Osteocyte (in vitro differentiated cells): ENCODE measurements at regions not wholly inside any gene's neighbourhood (a gene's known extent, or its start where the extent isn't known, plus 50 kb on each side); places are given as distances from the start of the nearest gene placed in this dataset.

Source experiments
- DNase-seq: peaks from one replicate; pipeline ENCODE4 v3.0.0; 2021; ENCODE audit warnings: mixed read lengths; ENCODE audit not compliant: unreplicated experiment; ENCODE audit errors: extremely low spot score
- H3K27ac Mint-ChIP-seq: one replicate; pipeline ENCODE4 v1.8.0; 2021; ENCODE audit warnings: mild to moderate bottlenecking, mixed read lengths; ENCODE audit not compliant: unreplicated experiment
- H3K27me3 Mint-ChIP-seq: one replicate; pipeline ENCODE4 v1.8.0; 2021; ENCODE audit warnings: mixed read lengths; ENCODE audit not compliant: unreplicated experiment
- H3K36me3 Mint-ChIP-seq: one replicate; pipeline ENCODE4 v1.8.0; 2021; ENCODE audit warnings: mixed read lengths; ENCODE audit not compliant: unreplicated experiment
- H3K4me1 Mint-ChIP-seq: one replicate; pipeline ENCODE4 v1.8.0; 2021; ENCODE audit warnings: mixed read lengths; ENCODE audit not compliant: unreplicated experiment
- H3K4me3 Mint-ChIP-seq: one replicate; pipeline ENCODE4 v1.8.0; 2021; ENCODE audit warnings: mild to moderate bottlenecking, moderate library complexity, mixed read lengths; ENCODE audit not compliant: unreplicated experiment
- H3K9me3 Mint-ChIP-seq: one replicate; pipeline ENCODE4 v1.8.0; 2021; ENCODE audit warnings: mixed read lengths; ENCODE audit not compliant: unreplicated experiment
- CTCF ChIP-seq: fragments of 200-600 bp; sonication (generic); IDR thresholded peaks from 2 replicates; pipeline ENCODE4 v1.5.0; 2021; ENCODE audit warnings: antibody characterized with exemption, mild to moderate bottlenecking, moderate library complexity

- no peaks in the 10 kb centered on the region for H3K27me3 Mint-ChIP-seq
- no peak overlapping the region for H3K27ac Mint-ChIP-seq
- no peaks in the 10 kb centered on the region for H3K36me3 Mint-ChIP-seq
- no peak for TF ChIP-seq CTCF
- no peak for DNase-seq
- no peaks in the 10 kb centered on the region for H3K4me1 Mint-ChIP-seq
- H3K4me3 Mint-ChIP-seq: no peak overlapping the region
- peaks cover 8% of the 10 kb centered on the region for H3K9me3 Mint-ChIP-seq
These were observed 123.9 kb upstream of the DCC start for GRCh38 chr18:52216109-52216508.

- TF ChIP-seq CTCF: no peak
- peaks cover 8% of the 10 kb centered on the region for H3K9me3 Mint-ChIP-seq
- H3K4me1 Mint-ChIP-seq: no peaks in the 10 kb centered on the region
- no peak overlapping the region for H3K27ac Mint-ChIP-seq
- H3K4me3 Mint-ChIP-seq: no peak overlapping the region
- DNase-seq: no peak
- no peaks in the 10 kb centered on the region for H3K27me3 Mint-ChIP-seq
- no peaks in the 10 kb centered on the region for H3K36me3 Mint-ChIP-seq
These were observed 123.3 kb upstream of the DCC start for GRCh38 chr18:52216666-52217065.

- DNase-seq: no peak
- no peak for TF ChIP-seq CTCF
- Mint-ChIP-seq H3K36me3 (no peaks in the 10 kb centered on the region), H3K4me3 (no peak overlapping the region), H3K27ac (no peak overlapping the region), H3K9me3 (peaks cover 7% of the 10 kb centered on the region), H3K27me3 (no peaks in the 10 kb centered on the region), H3K4me1 (no peaks in the 10 kb centered on the region)
These were observed 120.9 kb upstream of the DCC start for GRCh38 chr18:52219102-52219501.

- Mint-ChIP-seq H3K27me3 (no peaks in the 10 kb centered on the region), H3K27ac (no peak overlapping the region), H3K4me1 (no peaks in the 10 kb centered on the region), H3K36me3 (no peaks in the 10 kb centered on the region), H3K9me3 (peaks cover 4% of the 10 kb centered on the region), H3K4me3 (no peak overlapping the region)
- no peak for DNase-seq
- no peak for TF ChIP-seq CTCF
These were observed 119.9 kb upstream of the DCC start for GRCh38 chr18:52220062-52220591.

GRCh38 chr18:52222211-52222610, 117.8 kb upstream of the DCC start:
- Mint-ChIP-seq H3K36me3 (no peaks in the 10 kb centered on the region), H3K27ac (no peak overlapping the region), H3K4me3 (no peak overlapping the region), H3K9me3 (peaks cover 4% of the 10 kb centered on the region), H3K4me1 (no peaks in the 10 kb centered on the region), H3K27me3 (no peaks in the 10 kb centered on the region)
- no peak for TF ChIP-seq CTCF
- no peak for DNase-seq
